Heart left ventricle (tissue), 13 donors: ENCODE measurements at regions not wholly inside any gene's neighbourhood (a gene's known extent, or its start where the extent isn't known, plus 50 kb on each side); places are given as distances from the start of the nearest gene placed in this dataset.

ENCODE experiments used
- CTCF ChIP-seq, 12 donors: fragments of 200-600 bp; sonication (generic) in 4 of 12; IDR thresholded peaks; one replicate each; pipeline versions ENCODE4 v1.5.0 to v1.8.0; 2018 to 2022; ENCODE audit warnings: antibody characterized with exemption in 12 of 12, mild to moderate bottlenecking in 5 of 12
- POLR2A ChIP-seq, 2 donors: fragments of 450-650 bp; IDR thresholded peaks; one replicate each; pipeline ENCODE4 v1.6.1; 2017; ENCODE audit warnings: antibody characterized with exemption in 2 of 2, mild to moderate bottlenecking in 2 of 2, moderate library complexity in 2 of 2
- donor health status: ischemic (EF 13 %, LVEDD 7.1; RV severe dilation, severe dysfunction).
- donor health status: DM: no; HTN: yes; CAD: no.
- donor health status: DM: no; HTN: no; CAD: no.
- donor health status: ischemic (EF 25% LVEDD 6.9; RV normal size, moderate dysfunction).
- donor health status: ischemic (EF 25% LVEDD 5.7; RV mildly dilated, moderate dysfunction).
- donor health status: ischemic (EF 35%, LVEDD 5.7; RV mildly dilated, moderate dysfunction).
- donor health status: nonischemic (EF 11% LVEDD 7.7; RV severe dilation, severe dysfunction).
- donor health status: DM: yes; HTN: yes; CAD: no.
- donor health status: PGD.
- donor health status: ischemic (EF 29% LVEDD 5.4; RV normal size, mild dysfunction).
- donor health status: nonischemic (EF 23%, LVEDD 6.1; RV moderate dilation, normal function).

- TF ChIP-seq CTCF (IDR thresholded peaks at IDR 0.05) (no peak), POLR2A (IDR thresholded peaks at IDR 0.05) (no peak)
These were observed 168.9 kb upstream of the INTU start for GRCh38 chr4:127463883-127464282.
